ENCODE measurements at regions not wholly inside any gene's neighbourhood (a gene's known extent, or its start where the extent isn't known, plus 50 kb on each side); places are given as distances from the start of the nearest gene placed in this dataset.

GRCh38 chr5:74082512-74083055 is 456.6 kb downstream of the ARHGEF28 start:
- TF ChIP-seq CTCF (IDR thresholded peaks at IDR 0.05; ENCODE audit: borderline replicate concordance, extremely low read depth, low read length, poor library complexity, severe bottlenecking): no peak
- no peak for TF ChIP-seq EZH2 (IDR thresholded peaks at IDR 0.05; ENCODE audit: borderline replicate concordance, low read depth, low read length, severe bottlenecking)
